SK-N-SH (cell line): ENCODE measurements at regions not wholly inside any gene's neighbourhood (a gene's known extent, or its start where the extent isn't known, plus 50 kb on each side); places are given as distances from the start of the nearest gene placed in this dataset.

Source experiments
- CTCF ChIP-seq: fragments of 200-600 bp; sonication (generic); IDR thresholded peaks from 2 replicates; pipeline ENCODE4 v1.6.1; 2017; ENCODE audit warnings: antibody characterized with exemption, mild to moderate bottlenecking, moderate library complexity
- GABPA ChIP-seq: IDR thresholded peaks from 2 replicates; pipeline ENCODE4 v1.4.0; 2012; ENCODE audit warnings: low read depth, mild to moderate bottlenecking
- JUND ChIP-seq: IDR thresholded peaks from 2 replicates; pipeline ENCODE4 v1.4.0; 2012
- POLR2AphosphoS5 ChIP-seq: IDR thresholded peaks from 2 replicates; pipeline ENCODE4 v1.6.1; 2012; ENCODE audit warnings: low read depth, low read length
- RCOR1 ChIP-seq: fragments of 150-350 bp; IDR thresholded peaks from 2 replicates; pipeline ENCODE4 v1.6.1; 2017; ENCODE audit warnings: antibody characterized with exemption, low read length
- RFX5 ChIP-seq: IDR thresholded peaks from 2 replicates; pipeline ENCODE4 v1.6.1; 2012; ENCODE audit warnings: mild to moderate bottlenecking, improper control_type of control experiment, low read length
- SIN3A ChIP-seq: IDR thresholded peaks from 2 replicates; pipeline ENCODE4 v1.6.1; 2012; ENCODE audit warnings: low read depth, mild to moderate bottlenecking, low read length, moderate library complexity, borderline replicate concordance
- TAF1 ChIP-seq: IDR thresholded peaks from 2 replicates; pipeline ENCODE4 v1.6.1; 2012; ENCODE audit warnings: low read depth, mild to moderate bottlenecking, low read length, moderate library complexity, borderline replicate concordance
- TCF12 ChIP-seq: IDR thresholded peaks from 2 replicates; pipeline ENCODE4 v1.4.0; 2012
- TF ChIP-seq, protein P1 (sequence below): IDR thresholded peaks from 2 replicates; pipeline ENCODE4; 2012

DNA sequence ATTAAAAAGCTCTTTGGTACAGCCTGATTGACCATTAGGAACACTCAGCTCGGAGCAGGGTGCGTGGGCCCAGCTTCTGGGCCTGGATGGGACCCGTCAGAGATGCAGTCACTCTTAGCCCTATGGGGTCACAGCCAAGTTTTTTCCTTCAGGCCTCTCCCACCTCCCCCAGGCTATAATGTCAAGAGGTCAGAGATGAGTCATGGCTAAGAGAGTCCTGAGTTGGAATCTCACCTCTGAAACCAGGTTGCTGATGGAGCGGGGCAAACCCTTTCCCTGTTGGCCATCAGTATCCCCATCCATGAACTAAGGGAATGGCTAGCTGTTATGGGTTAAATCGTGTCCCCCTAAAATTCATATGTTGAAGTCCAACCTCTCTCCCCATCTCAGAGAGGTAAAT lies 195.9 kb upstream of the POU3F1 start:
- TF ChIP-seq CTCF (no peak), TAF1 (no peak), RCOR1 (no peak), POLR2AphosphoS5 (no peak), RFX5 (no peak), TCF12 (no peak), GABPA (no peak), SIN3A (no peak), JUND (no peak)
- TF ChIP-seq, protein P1, sequence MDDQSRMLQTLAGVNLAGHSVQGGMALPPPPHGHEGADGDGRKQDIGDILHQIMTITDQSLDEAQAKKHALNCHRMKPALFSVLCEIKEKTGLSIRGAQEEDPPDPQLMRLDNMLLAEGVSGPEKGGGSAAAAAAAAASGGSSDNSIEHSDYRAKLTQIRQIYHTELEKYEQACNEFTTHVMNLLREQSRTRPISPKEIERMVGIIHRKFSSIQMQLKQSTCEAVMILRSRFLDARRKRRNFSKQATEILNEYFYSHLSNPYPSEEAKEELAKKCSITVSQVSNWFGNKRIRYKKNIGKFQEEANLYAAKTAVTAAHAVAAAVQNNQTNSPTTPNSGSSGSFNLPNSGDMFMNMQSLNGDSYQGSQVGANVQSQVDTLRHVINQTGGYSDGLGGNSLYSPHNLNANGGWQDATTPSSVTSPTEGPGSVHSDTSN = no peak
